Activated CD4-positive, alpha-beta T cell treated with anti-CD3 and anti-CD28 coated beads, Interleukin-2, Interleukin-4, amounts not matched to agents 100 ng/mL and 50 ng/mL, durations not matched to agents 16 hours and 8 hours (primary cell): ENCODE measurements at regions not wholly inside any gene's neighbourhood (a gene's known extent, or its start where the extent isn't known, plus 50 kb on each side); places are given as distances from the start of the nearest gene placed in this dataset.

ENCODE experiments used
- DNase-seq: peaks from one replicate; pipeline ENCODE4 v3.0.0-alpha.2; 2020; ENCODE audit warnings: low spot score

- DNase-seq, result no peak
Measured at GRCh38 chr12:32047357-32048212, 59.1 kb upstream of the BICD1 start.

- DNase-seq, result no peak
Measured at GRCh38 chr12:32048791-32049190, 57.9 kb upstream of the BICD1 start.

- no peak for DNase-seq
Measured at GRCh38 chr12:32049956-32050355, 56.7 kb upstream of the BICD1 start.

GRCh38 chr12:32051511-32052211 lies 55.0 kb upstream of the BICD1 start:
- DNase-seq, result peak; percentile 26

GRCh38 chr12:32052212-32052713 lies 54.4 kb upstream of the BICD1 start:
- no peak for DNase-seq

- DNase-seq, result no peak
Measured at GRCh38 chr12:32053881-32054624, 52.6 kb upstream of the BICD1 start.
